AML-193 (cell line): ENCODE measurements at regions not wholly inside any gene's neighbourhood (a gene's known extent, or its start where the extent isn't known, plus 50 kb on each side); places are given as distances from the start of the nearest gene placed in this dataset.

Experiments
- DNase-seq, 2 experiments: peaks; one replicate each; lab custom pipeline; 2025; lab: John Stamatoyannopoulos, UW

- DNase-seq = no peak
Observed at GRCh38 chr18:29074147-29074546, 897.2 kb upstream of the CDH2 start.

GRCh38 chr18:29071869-29072268 is 894.9 kb upstream of the CDH2 start:
- DNase-seq = no peak

GRCh38 chr18:29063346-29063745 is 886.4 kb upstream of the CDH2 start:
- no peak for DNase-seq

- DNase-seq = no peak
Observed at GRCh38 chr18:29062921-29063320, 886.0 kb upstream of the CDH2 start.

- DNase-seq = no peak
Observed at GRCh38 chr18:29060349-29060748, 883.4 kb upstream of the CDH2 start.

GRCh38 chr18:29057703-29058102 is 880.8 kb upstream of the CDH2 start:
- DNase-seq = no peak

GRCh38 chr18:29056800-29057199 is 879.9 kb upstream of the CDH2 start:
- DNase-seq = no peak

GRCh38 chr18:29041976-29042375 is 865.0 kb upstream of the CDH2 start:
- DNase-seq = no peak

GRCh38 chr18:29034113-29034856 is 857.4 kb upstream of the CDH2 start:
- no peak for DNase-seq

GRCh38 chr18:29028560-29028959 is 851.6 kb upstream of the CDH2 start:
- DNase-seq = no peak

- DNase-seq = no peak
Observed at GRCh38 chr18:29018976-29019375, 842.0 kb upstream of the CDH2 start.

GRCh38 chr18:29012883-29013465 is 836.0 kb upstream of the CDH2 start:
- no peak for DNase-seq

- no peak for DNase-seq
Observed at GRCh38 chr18:29012364-29012763, 835.4 kb upstream of the CDH2 start.

- no peak for DNase-seq
Observed at GRCh38 chr18:29009250-29009803, 832.4 kb upstream of the CDH2 start.

- DNase-seq = no peak
Observed at GRCh38 chr18:29008809-29009208, 831.9 kb upstream of the CDH2 start.

- no peak for DNase-seq
Observed at GRCh38 chr18:29007986-29008654, 831.2 kb upstream of the CDH2 start.

- DNase-seq = no peak
Observed at GRCh38 chr18:29004921-29005320, 828.0 kb upstream of the CDH2 start.

GRCh38 chr18:29003194-29003593 is 826.3 kb upstream of the CDH2 start:
- no peak for DNase-seq

GRCh38 chr18:29002747-29003146 is 825.8 kb upstream of the CDH2 start:
- DNase-seq = no peak

GRCh38 chr18:28999726-29000125 is 822.8 kb upstream of the CDH2 start:
- DNase-seq = no peak

- no peak for DNase-seq
Observed at GRCh38 chr18:28995319-28995718, 818.4 kb upstream of the CDH2 start.

- no peak for DNase-seq
Observed at GRCh38 chr18:28984731-28985130, 807.8 kb upstream of the CDH2 start.

GRCh38 chr18:28974504-28974903 is 797.6 kb upstream of the CDH2 start:
- DNase-seq = no peak
